ENCODE measurements at regions not wholly inside any gene's neighbourhood (a gene's known extent, or its start where the extent isn't known, plus 50 kb on each side); places are given as distances from the start of the nearest gene placed in this dataset.

GRCh38 chr3:14323401-14324223 is 78.8 kb upstream of the SLC6A6 start:
- Mint-ChIP-seq H3K27me3 (ENCODE audit: insufficient read depth) (peaks cover 12% of the 10 kb centered on the region), H3K9me3 (peaks cover 3% of the 10 kb centered on the region), H3K4me1 (peaks cover 9% of the 10 kb centered on the region), H3K36me3 (ENCODE audit: low read depth) (no peaks in the 10 kb centered on the region), H3K27ac (no peak overlapping the region), H3K4me3 (no peak overlapping the region)
- no peaks in the 10 kb centered on the region for H3K27me3 ChIP-seq (ENCODE audit: control insufficient read depth, insufficient read depth, low read length, poor library complexity, severe bottlenecking)
- no peak overlapping the region for H3K27ac ChIP-seq (ENCODE audit: low read depth, low read length)
- H3K36me3 ChIP-seq (ENCODE audit: control insufficient read depth, insufficient read depth, low read length) = no peaks in the 10 kb centered on the region
- H3K4me3 ChIP-seq (ENCODE audit: low read length) = no peak overlapping the region
- H3K4me1 ChIP-seq (ENCODE audit: control insufficient read depth, insufficient read depth, low read length) = peaks cover 2% of the 10 kb centered on the region
- no peaks in the 10 kb centered on the region for H3K9me3 ChIP-seq (ENCODE audit: control insufficient read depth, low read length)
- 91 to 93% methylated on average over 14 to 17 of the region's 17 CpGs for WGBS, 2 experiments (ENCODE audit: insufficient coverage in 1 of 2, insufficient read length in 1 of 2)
- no peak for TF ChIP-seq CTCF (conservative IDR thresholded peaks at IDR 0.05)
- H3K9ac ChIP-seq (ENCODE audit: extremely low read depth, low read length, poor library complexity, severe bottlenecking) = no peak overlapping the region
- DNase-seq = no peak

- Histone ChIP-seq H3K4me1 (ENCODE audit: control insufficient read depth, insufficient read depth, low read length) (no peaks in the 10 kb centered on the region), H3K27me3 (ENCODE audit: control insufficient read depth, insufficient read depth, low read length, poor library complexity, severe bottlenecking) (no peaks in the 10 kb centered on the region), H3K9me3 (ENCODE audit: control insufficient read depth, low read length) (no peaks in the 10 kb centered on the region), H3K36me3 (ENCODE audit: control insufficient read depth, insufficient read depth, low read length) (no peaks in the 10 kb centered on the region), H3K27ac (ENCODE audit: low read depth, low read length) (no peak overlapping the region), H3K9ac (ENCODE audit: extremely low read depth, low read length, poor library complexity, severe bottlenecking) (no peak overlapping the region), H3K4me3 (ENCODE audit: low read length) (no peak overlapping the region)
- Mint-ChIP-seq H3K4me1 (peaks cover 7% of the 10 kb centered on the region), H3K36me3 (ENCODE audit: low read depth) (no peaks in the 10 kb centered on the region), H3K27ac (no peak overlapping the region), H3K9me3 (peaks cover 3% of the 10 kb centered on the region), H3K27me3 (ENCODE audit: insufficient read depth) (peaks cover 12% of the 10 kb centered on the region), H3K4me3 (no peak overlapping the region)
- WGBS, 2 experiments (ENCODE audit: insufficient coverage in 1 of 2, insufficient read length in 1 of 2) = 89 to 90% methylated on average over 12 to 13 of the region's 13 CpGs
- TF ChIP-seq CTCF (conservative IDR thresholded peaks at IDR 0.05) = no peak
- peak; percentile 85 for DNase-seq
Observed at GRCh38 chr3:14324224-14324944, 78.0 kb upstream of the SLC6A6 start.

- Histone ChIP-seq H3K9me3 (ENCODE audit: control insufficient read depth, low read length) (no peaks in the 10 kb centered on the region), H3K4me1 (ENCODE audit: control insufficient read depth, insufficient read depth, low read length) (no peaks in the 10 kb centered on the region), H3K27me3 (ENCODE audit: control insufficient read depth, insufficient read depth, low read length, poor library complexity, severe bottlenecking) (no peaks in the 10 kb centered on the region), H3K4me3 (ENCODE audit: low read length) (no peak overlapping the region), H3K36me3 (ENCODE audit: control insufficient read depth, insufficient read depth, low read length) (no peaks in the 10 kb centered on the region), H3K27ac (ENCODE audit: low read depth, low read length) (no peak overlapping the region), H3K9ac (ENCODE audit: extremely low read depth, low read length, poor library complexity, severe bottlenecking) (no peak overlapping the region)
- no peaks in the 10 kb centered on the region for H3K36me3 Mint-ChIP-seq (ENCODE audit: low read depth)
- peaks cover 12% of the 10 kb centered on the region for H3K4me1 Mint-ChIP-seq
- no peaks in the 10 kb centered on the region for H3K9me3 Mint-ChIP-seq
- no peak for TF ChIP-seq CTCF (conservative IDR thresholded peaks at IDR 0.05)
- WGBS, 2 experiments (ENCODE audit: insufficient coverage in 1 of 2, insufficient read length in 1 of 2) = 91 to 96% methylated on average over 3 of the region's 3 CpGs
- H3K27ac Mint-ChIP-seq = no peak overlapping the region
- DNase-seq = no peak
- H3K4me3 Mint-ChIP-seq = no peak overlapping the region
- H3K27me3 Mint-ChIP-seq (ENCODE audit: insufficient read depth) = peaks cover 5% of the 10 kb centered on the region
Observed at GRCh38 chr3:14328422-14328821, 74.0 kb upstream of the SLC6A6 start.
